Stimulated activated CD8-positive, alpha-beta memory T cell treated with anti-CD3 and anti-CD28 coated beads, Interleukin-15, amount 100 ng/mL, for 1 hour (primary cell): ENCODE measurements at regions not wholly inside any gene's neighbourhood (a gene's known extent, or its start where the extent isn't known, plus 50 kb on each side); places are given as distances from the start of the nearest gene placed in this dataset.

Source experiments
- DNase-seq: peaks from one replicate; pipeline ENCODE4 v3.0.0-alpha.2; 2020; ENCODE audit warnings: low read depth

DNA sequence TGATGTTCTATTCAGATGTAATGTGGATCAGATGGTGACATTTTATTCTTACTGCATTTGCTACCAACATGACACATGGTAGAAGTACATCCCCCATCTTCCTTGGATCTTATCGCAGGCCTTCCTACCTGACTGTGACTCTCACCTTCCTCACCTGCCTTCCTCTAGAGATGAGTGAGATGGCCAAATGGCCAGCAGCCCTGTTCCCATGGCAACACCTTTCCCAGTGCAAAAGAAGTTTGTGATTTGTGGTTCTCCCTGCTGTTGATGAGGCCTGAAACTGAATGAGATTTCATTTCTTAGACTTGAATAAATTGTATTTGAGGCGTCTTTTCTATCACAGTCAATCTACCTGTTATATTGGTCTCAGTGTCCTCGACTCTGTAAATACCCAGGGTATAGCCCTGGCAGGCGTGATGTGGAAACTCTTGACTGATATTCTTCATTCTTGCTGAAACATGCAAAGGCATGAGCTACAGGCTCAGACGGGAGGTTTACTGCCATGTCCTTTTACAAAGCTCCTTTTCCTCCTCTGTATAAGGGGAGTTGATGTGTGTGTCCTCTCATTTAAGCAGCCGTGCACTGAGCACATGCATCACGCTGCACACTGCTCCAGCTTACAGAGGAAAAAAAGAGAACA is 440.7 kb upstream of the AKR1E2 start:
- DNase-seq = no peak

DNA sequence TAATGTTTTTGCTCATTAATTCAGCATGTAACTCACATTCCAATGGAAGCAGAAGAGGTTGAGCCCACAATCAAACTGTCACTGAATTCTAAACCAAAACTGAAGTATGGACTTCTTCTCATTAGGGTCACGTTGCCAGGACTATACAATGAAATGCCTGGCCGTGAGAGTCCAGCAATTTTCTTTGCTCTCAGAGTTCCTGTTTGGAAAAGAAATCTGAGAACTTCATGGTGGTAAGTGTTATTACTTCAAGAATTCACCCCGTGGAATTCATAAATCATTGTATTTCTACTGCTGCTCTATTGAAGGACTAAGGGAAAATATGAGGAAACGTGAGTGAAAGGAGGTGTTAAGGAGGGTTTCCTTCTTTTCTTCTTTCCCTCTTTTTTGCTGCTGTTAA is 441.8 kb upstream of the AKR1E2 start:
- DNase-seq = no peak

DNA sequence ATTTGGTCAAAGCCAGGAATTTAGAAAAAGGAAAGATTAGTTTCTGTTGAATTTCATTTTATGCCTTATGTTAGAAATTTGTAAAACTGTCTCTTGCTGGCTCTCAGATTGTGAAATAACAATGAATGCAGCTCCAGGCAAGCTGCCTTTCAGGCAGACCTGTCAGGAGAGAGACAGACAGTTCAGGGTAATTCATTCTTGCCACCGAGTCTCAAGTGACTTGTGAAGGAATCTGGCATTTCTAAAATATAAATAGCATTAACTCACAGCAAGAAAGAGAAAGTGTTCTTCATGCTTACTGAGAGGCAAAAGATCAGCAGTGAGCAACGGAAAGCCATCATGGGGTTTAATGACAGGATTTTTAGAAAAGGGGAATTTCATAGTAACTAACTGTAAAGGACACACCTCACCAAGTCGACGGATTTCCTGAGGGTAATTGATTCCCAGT is 442.3 kb upstream of the AKR1E2 start:
- no peak for DNase-seq

DNA sequence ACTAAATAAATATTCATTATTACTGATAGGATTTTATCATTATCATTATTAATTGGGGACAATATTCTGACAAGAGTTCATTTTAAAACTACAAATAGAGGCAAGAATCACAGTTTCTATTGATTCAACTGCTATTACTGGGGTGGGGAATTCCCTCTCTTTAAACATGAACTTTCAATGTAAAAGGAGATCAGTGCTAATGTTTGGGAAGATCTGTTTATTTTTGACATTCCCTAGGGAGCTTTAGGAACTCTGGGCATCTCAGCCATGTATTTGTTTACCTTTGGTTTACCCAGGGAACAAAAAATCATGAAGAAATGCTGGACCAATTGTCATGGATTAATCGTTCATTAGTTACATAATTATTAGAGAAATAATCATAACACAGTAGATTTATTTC is 443.2 kb upstream of the AKR1E2 start:
- DNase-seq = no peak

DNA sequence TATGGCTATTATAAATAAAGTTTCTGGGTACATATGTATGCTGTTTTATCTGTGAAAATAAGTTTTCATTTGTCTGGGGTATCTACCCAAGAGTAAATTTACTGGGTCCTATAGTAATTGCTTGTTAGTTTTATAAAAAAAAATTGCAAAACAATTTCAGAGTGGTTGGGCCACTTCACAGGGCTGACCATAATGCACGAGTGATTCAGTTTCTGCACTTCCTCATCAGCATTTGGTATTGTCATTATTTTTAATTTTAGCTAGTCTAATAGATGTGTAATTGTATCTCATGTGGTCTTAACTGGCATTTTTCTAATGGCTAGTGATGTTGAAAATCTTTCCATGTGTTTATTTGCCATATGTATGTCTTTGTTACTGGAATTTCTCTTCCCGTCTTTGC is 452.4 kb upstream of the AKR1E2 start:
- DNase-seq = no peak

DNA sequence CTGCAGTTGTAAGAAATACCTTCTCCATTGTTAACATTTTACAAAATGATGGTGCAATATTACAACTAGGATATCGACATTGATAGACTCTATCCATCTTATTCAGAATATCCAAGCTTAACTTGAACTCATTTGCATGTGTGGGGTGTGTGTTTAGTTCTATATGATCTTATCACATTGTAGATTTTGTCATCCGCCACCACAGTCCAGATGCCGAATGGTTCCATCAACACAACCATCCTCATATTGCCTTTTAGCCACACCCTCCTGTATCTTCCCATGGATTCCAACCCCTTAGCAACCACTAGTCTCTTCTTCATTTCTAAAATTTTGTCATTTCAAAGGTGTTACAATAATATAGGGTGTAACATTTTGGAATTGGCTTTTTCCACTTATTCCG is 452.9 kb upstream of the AKR1E2 start:
- no peak for DNase-seq

DNA sequence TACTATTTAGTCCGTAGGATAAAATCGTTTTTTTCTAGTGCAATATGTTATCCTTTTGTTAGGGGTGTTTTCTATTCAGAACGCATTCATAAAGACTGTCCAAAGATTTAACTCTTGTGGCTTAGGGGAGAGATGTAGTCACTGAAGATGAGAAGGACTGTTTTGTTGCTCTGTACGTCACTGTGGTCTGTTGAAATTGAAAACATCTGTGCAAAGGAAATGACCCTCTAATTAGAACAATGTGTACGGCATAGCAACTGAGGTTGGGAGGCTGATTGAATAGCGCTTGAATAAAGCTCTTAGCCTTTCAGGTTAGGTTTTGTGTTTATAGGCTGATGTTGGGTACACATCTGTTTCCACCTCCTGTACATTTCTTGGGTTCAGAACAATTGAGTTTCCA is 453.4 kb upstream of the AKR1E2 start:
- no peak for DNase-seq

DNA sequence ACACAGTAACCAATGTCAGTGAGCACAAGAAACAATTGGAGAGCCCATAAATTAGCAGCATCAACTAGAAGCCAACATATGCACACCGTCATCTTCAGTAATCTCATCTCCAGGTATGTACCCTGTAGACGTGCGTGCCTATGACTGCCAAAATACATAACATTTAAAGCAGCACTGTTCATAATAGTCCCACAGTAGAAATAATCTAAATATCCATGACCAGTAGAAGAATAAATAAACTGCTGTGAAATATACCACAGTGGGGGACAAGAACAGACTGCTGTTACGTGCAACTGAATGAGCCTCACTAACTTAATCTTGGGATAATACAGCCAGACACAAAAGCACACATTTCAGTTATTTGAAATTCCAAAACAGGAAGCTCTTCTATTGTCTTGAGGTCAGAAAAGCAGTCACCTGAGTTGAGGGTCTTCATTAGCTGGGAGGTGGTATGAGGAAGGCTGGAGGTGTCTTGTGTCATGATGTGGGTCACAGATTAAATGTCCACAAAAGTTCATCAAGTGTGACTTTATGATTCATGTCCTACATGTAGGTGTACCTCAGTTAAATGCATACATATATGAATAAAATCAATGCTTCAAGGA is 454.2 kb upstream of the AKR1E2 start:
- no peak for DNase-seq

DNA sequence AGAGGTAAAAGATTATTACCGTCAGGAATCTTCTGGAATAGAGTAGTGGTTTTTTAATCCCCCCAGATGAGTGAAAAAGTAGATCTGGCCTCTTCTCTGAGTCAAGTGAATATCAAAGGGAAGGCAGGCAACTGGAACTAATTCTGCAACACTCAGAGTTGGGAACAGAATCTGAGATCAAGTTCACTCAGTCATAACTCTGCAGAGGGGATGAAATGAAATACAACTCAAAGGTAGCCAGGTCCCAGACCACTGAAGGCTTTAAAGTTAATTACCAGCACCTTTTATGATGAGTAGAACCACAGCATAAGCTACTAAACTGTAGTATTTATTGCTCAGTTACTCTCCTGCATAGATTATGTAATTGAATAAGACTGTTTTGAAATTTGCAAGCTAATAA is 455.6 kb upstream of the AKR1E2 start:
- no peak for DNase-seq

DNA sequence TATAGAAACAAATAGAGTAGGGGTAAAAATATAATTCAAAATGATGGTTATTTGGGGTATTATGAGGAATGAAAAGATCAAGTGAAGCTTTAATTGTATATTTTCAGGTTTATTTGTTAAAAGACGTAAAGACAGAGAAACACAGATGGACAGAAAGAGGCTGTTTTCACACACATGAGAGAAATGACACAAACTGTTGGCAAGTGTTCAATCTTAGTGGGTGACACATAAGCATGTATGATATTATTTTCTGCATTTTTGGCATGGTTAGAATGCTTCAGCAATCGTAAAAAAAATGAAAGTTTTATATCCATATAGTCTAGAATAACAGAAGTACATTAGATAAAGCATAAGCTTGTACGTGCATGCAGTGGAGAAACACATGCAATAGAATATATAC is 464.4 kb upstream of the AKR1E2 start:
- no peak for DNase-seq

DNA sequence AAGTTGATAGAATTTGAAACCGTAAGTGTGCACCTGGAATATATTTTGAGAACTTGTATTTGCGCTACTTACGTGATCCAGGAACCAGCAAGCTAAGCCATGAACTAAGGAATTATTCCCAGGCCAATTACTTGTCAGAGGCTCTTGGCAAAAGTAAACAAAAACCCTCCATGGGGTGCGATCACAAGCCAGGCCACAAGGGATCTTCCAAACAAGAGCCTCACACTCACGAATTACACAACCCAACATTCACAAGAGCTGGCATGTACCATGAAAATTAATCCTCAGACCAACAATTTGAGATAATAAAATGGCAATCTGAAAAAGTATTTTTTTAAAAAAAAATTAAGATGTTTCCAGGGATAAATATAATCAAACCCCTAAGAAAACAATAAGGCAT is 467.0 kb upstream of the AKR1E2 start:
- no peak for DNase-seq

DNA sequence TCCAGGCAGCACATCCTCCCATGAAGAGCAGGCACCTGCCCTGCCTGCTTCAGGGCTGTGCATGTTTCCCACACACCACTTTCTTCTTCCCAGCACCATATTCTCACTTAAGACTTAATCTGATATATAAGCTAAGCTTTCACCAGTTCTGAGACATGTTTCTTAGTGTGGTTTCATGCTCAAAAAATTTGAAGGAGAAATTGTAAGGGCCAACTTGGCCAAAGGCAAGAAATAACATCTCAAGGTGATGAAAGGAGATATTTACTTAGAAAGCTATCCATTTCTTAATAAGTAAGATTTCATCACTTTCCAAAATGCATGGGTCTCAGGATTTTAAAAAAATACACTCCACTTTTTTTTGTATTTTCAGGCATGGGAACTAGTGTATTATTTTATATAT is 468.1 kb upstream of the AKR1E2 start:
- DNase-seq = no peak

DNA sequence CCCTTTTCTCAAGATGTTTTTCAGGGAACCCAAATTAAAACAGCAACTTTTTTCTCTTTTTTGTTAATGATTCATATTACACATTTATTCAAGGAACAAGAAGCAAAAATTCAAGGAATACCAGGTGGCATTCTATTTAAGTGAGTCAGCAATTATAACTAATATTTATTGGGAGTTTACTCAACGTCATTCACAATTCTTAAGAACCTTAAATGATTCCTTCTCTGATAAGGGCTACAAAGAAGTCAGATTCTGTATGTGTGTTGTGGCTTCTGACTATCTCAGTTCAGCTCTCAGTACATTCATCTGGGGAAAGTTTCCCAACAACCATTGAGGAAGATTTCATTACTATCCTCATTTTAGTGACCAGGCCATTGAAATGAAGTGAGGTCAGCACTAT is 470.7 kb upstream of the AKR1E2 start:
- no peak for DNase-seq

DNA sequence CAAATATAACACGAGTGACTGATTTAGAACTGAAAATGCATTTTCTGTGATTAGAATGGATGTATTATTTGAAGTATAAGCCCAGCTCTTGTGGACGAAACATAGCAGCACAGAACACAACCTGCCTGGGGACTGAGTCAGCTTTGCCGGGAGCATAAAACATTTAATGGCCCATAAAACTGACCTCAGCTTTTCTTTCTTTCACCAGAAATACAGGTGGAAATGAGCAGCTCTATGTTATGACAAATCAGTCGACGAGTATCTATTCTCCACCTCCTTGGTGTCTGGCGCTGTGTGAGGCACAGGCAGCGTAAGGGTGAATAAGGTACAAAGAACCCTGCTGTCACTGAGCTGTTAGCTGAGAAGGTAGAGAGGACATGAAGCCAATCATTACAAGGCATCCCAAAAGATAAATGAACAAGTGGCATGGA is 471.6 kb upstream of the AKR1E2 start:
- DNase-seq = no peak

DNA sequence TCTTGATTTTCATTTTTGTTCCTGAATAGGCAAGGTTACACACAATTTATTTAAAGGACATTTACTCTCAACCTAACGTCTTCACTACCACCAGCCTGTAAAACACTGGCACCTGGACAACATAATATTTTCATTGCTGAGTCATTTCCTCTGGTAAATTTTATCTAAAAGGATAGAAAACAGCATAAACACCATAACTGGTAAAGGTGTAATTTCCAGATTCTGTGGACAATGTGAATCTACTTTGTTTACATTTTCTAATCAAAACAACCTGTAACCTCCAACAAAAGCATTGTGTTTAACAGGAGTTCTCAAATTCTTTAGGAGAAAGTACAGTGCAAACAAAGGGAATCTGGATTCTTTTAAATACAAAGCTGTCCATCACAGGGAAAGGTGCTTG is 472.0 kb upstream of the AKR1E2 start:
- DNase-seq = no peak

DNA sequence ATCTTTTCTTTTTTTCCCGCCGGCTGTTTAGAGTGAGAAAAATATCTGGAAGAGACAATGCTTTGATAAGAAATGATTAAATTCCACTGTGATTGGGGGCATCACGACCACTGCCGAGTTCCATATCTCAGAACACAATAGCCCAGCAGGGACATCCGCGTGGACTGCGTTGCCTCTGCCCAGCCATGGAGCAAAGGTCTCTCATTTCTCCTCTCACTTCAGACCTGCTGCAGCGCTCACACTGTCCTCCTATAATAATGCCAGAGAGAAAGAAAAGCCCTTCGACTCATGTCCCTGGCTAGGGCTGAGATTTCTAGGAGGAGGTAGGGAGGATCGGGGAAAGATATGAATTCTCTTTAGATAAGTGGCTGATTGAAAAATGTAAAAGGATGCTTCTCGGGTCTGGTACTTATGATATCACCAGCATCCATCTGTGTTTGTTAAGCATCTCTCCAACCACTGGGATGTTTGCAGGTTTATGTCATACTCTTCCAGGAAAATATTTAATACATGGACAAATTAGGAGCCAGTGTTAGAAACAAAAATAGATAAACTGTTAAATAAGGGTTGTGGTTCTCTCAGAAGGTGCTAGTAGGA is 472.9 kb upstream of the AKR1E2 start:
- DNase-seq = no peak

DNA sequence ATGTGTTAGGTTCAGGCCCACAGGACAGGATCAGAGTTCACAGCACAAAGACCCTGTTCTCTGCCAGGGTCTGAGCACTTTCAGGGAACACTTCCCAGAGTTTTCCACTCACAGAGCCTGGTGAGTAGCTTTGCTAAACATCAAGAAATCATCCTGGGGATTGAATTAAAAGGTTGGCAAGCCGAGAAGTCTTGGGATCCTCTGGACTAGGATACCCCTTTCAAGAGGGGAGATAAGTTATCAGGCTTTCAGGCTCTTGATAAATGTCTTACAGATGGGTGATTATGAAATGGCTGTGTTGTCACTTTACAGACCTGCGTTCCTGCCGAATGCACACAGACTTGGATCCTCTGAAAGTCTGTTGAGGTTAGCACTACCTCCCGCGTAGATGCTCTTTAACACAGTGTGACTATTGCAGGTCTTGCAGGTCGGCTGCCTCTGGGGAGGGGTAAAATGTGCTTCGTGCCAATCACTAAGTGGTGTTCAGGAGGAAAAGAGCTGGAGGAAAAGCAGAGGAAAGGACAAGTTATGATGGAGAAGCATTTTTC is 473.5 kb upstream of the AKR1E2 start:
- no peak for DNase-seq

DNA sequence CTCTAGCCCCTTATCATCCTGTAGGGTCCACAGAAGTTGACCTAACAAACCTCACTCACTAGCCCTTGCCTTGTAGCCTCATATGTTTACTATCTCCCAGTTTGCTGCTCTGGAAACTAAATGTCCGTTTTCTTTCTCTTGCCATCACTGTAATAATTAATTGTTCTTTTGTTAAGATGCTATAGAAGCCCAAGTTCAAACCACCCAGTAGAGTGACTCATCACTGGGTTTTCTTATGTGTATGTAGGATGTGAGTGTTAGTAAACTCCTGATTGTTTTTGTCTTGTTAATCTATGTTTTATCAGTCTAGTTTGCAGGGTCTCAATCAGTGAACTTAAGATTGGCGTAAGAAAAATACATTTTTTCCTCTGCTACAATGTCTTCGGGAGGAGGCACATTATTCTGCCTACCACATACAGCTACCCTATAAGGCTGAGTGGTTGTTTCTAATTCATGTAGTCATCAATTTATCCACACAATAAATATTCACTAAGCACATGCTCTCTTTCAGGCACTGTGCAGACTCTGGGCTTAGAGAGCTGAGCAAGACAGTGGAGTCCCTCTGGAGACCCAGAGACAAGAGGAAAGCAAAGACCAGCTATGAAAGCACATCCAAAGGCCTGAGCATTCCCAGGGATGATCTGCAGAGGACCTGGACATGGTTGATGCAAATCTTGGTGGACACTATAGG is 474.1 kb upstream of the AKR1E2 start:
- DNase-seq = no peak

DNA sequence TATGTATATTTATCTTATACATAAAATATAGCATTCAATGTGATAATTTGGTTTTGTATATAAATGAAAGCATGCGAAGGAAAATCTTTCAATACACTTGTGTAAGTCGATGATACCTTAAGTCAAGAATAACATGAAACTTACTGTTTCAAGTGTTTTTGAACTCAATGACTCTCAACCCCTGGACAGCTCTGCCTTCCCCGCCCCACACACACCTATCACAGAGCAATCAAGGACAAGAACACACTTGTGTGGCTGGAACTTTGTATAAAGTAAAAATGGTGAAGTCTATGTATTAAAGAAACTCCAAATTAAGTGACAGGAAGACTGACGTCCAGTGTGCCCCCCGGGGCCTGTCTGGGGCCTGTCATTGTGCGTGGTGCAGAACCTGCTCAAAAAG is 478.6 kb upstream of the AKR1E2 start:
- no peak for DNase-seq

DNA sequence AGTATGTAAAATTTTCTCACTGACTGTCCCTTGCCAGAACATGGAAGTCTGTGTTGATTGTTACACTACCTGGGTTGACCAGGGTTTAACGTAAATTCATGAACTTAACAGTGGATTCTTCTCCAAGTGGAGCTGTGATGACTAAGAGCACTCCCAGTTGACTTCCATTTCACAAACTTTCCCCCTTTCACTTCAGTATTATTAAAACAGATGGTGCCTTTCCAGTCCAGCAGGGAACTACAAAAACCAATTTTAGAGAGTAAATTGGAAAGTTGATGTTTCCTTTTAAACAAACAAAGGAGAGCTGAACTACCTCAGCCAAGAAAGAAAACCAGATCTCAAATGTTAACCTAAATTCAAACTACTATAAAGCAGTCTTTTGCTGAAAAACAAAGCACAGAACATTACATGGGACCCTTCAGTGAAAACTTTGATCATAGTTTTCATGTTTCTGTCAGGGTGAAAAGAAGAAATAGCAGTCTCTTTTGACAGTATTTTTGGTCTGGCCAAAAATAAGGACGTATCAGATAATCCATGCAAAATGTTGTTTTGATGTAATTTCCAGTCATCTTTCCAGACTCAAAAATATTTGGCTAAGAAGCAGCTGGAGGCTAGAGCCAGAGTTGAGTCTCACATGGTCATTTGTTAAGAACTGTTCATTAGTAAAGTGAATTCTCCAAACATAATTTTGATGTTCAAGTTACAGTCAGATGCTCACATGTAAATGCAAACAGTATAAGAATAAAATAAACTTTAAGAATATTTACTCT is 479.9 kb upstream of the AKR1E2 start:
- no peak for DNase-seq

DNA sequence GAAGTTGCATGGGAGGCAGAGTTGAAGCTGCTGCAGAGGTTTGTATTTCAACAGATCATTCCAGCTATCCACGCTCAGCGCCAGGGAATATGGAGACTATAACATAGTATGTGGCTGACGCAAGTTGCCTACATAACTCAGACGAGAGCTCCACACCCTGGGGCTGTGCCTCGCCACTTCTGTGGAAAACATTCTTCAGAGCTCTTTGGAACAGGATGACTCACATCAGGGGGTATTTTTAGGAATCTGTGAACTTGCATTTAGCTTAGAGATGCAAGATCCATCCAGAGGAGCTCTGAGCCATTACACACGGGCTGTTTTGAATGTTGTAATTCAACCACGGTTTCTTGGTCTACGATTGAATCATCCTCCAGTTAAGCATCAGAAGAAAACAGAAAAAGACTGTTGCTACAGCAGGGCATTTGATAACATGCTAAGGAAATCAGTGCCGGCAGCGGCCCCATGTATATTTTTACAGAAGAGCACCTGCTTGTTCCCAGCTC is 481.5 kb upstream of the AKR1E2 start:
- DNase-seq = no peak

DNA sequence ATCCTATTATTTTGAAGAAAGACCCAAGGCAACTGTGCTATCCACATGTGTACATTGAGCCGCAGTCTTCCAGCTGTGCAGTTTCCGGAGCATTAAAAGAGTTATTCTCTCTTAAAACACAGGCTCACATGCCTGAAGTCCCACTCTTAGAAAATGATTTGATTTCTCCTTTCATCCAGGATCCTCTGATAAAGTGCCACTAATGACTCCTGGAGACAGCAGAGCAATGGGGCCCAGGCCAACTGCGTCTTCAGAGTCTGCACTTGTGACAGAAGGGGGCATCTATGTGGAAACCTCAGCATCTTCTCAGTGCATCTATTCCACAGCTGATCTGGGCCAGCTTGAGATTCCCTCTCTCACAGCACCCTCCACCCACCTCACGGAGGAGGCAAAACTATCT is 482.1 kb upstream of the AKR1E2 start:
- DNase-seq = no peak
